ENCODE measurements at regions not wholly inside any gene's neighbourhood (a gene's known extent, or its start where the extent isn't known, plus 50 kb on each side); places are given as distances from the start of the nearest gene placed in this dataset.
"Not testable (repeated sequence)": the region's sequence is repeated elsewhere in the genome, so short reads cannot be mapped to it uniquely, and the experiment has no call there.

DNA sequence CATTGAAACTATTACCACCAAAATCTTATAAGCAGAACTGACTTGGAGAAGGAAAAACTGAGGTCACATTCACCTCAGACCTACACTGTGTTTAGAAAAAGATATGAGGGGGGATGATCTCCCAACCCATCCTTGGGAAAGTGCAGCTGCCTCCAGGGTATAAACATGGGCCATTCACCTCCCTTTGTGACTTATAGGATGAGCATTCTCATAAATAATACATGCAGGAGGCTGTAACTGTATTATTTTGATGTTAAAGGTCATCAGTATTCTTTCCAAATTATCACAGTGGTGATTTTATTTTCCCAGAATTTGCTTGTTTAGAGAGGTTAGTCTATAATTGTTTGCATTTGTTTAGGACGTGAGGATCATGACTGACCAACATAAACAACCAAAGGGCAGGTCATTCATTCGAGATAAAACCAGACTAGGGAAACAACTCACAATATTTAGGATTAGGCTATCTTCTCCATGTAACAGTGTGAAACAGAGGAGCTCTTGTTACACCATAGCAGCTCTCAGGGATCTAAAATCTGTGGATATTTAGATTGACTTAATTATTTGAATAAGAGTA lies 109.2 kb upstream of the NR5A2 start:
- no peak overlapping the region for H3K4me2 ChIP-seq (ENCODE audit: low read length)
- H3K4me1 ChIP-seq (ENCODE audit: control insufficient read depth, insufficient read depth, low read length): no peaks in the 10 kb centered on the region
- H3K9ac ChIP-seq (ENCODE audit: low read depth, low read length): no peak overlapping the region
- no peaks in the 10 kb centered on the region for H3K36me3 ChIP-seq (ENCODE audit: insufficient read depth, low read length)
- H3K4me3 ChIP-seq (ENCODE audit: low read length): no peak overlapping the region
- H3K27me3 ChIP-seq (ENCODE audit: control insufficient read depth, insufficient read depth, low read length): peaks cover 5% of the 10 kb centered on the region
- no peaks in the 10 kb centered on the region for H3K9me3 ChIP-seq (replicated peaks; ENCODE audit: low read length)

DNA sequence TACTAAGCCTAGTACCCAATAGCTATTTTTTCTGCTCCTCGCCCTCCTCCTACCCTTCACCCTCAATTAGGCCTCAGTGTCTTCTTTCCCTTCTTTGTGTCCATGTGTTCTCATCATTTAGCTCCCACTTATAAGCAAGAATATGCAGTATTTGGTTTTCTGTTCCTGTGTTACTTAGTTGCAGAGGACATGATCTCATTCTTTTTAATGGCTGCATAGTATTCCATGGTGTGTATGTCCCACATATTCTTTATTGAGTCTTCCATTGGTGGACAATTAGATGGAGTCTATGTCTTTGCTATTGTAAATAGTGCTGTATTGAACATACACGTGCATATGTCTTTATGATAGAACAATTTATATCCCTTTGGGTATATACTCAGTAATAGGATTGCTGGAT lies 106.9 kb upstream of the NR5A2 start:
- H3K4me3 ChIP-seq (ENCODE audit: low read length): no peak overlapping the region
- H3K9me3 ChIP-seq (replicated peaks; ENCODE audit: low read length): no peaks in the 10 kb centered on the region
- no peaks in the 10 kb centered on the region for H3K36me3 ChIP-seq (ENCODE audit: insufficient read depth, low read length)
- peaks cover 3% of the 10 kb centered on the region for H3K27me3 ChIP-seq (ENCODE audit: control insufficient read depth, insufficient read depth, low read length)
- no peaks in the 10 kb centered on the region for H3K4me1 ChIP-seq (ENCODE audit: control insufficient read depth, insufficient read depth, low read length)
- no peak overlapping the region for H3K9ac ChIP-seq (ENCODE audit: low read depth, low read length)
- H3K4me2 ChIP-seq (ENCODE audit: low read length): no peak overlapping the region

DNA sequence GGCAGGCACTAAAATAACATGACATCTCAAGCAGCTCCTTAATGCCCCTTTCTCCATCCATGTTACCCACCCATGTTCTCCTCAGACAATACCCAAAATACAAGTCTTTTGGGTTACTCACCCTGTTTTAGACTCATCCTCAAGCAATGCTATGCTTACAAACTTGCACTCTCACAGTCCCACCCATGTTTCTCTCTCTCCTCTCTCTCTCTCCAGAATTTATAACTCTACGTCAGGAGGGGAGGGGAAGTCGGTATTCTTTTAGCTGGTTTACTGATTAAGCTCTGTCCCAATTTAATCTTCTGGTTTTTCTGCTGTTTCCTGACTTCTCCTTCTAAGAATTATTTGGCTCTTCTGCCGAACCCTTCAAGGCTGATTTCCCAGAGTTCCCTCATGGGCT lies 98.0 kb upstream of the NR5A2 start:
- no peaks in the 10 kb centered on the region for H3K27me3 ChIP-seq (ENCODE audit: control insufficient read depth, insufficient read depth, low read length)
- H3K4me3 ChIP-seq (ENCODE audit: low read length): no peak overlapping the region

GRCh38 chr1:199930067-199930466 lies 97.4 kb upstream of the NR5A2 start:
- H3K27me3 ChIP-seq (ENCODE audit: control insufficient read depth, insufficient read depth, low read length); H3K9me3 ChIP-seq (replicated peaks; ENCODE audit: low read length); H3K36me3 ChIP-seq (ENCODE audit: insufficient read depth, low read length); H3K4me1 ChIP-seq (ENCODE audit: control insufficient read depth, insufficient read depth, low read length); H3K9ac ChIP-seq (ENCODE audit: low read depth, low read length); H3K4me3 ChIP-seq (ENCODE audit: low read length); H3K4me2 ChIP-seq (ENCODE audit: low read length): not testable (repeated sequence)

More for the DNA sequence above, 98.0 kb upstream of the NR5A2 start:
- Histone ChIP-seq H3K36me3 (ENCODE audit: insufficient read depth, low read length) (no peaks in the 10 kb centered on the region), H3K9ac (ENCODE audit: low read depth, low read length) (no peak overlapping the region), H3K9me3 (replicated peaks; ENCODE audit: low read length) (no peaks in the 10 kb centered on the region), H3K4me2 (ENCODE audit: low read length) (no peak overlapping the region), H3K4me1 (ENCODE audit: control insufficient read depth, insufficient read depth, low read length) (no peaks in the 10 kb centered on the region)

- H3K4me2 ChIP-seq (ENCODE audit: low read length): peak overlapping the region; percentile 46
- no peaks in the 10 kb centered on the region for H3K36me3 ChIP-seq (ENCODE audit: insufficient read depth, low read length)
- H3K9me3 ChIP-seq (replicated peaks; ENCODE audit: low read length): no peaks in the 10 kb centered on the region
- H3K9ac ChIP-seq (ENCODE audit: low read depth, low read length): no peak overlapping the region
- H3K4me3 ChIP-seq (ENCODE audit: low read length): peak overlapping the region; percentile 56
- no peaks in the 10 kb centered on the region for H3K4me1 ChIP-seq (ENCODE audit: control insufficient read depth, insufficient read depth, low read length)
- H3K27me3 ChIP-seq (ENCODE audit: control insufficient read depth, insufficient read depth, low read length): peaks cover 7% of the 10 kb centered on the region
These were observed 95.7 kb upstream of the NR5A2 start for GRCh38 chr1:199931666-199932377.

DNA sequence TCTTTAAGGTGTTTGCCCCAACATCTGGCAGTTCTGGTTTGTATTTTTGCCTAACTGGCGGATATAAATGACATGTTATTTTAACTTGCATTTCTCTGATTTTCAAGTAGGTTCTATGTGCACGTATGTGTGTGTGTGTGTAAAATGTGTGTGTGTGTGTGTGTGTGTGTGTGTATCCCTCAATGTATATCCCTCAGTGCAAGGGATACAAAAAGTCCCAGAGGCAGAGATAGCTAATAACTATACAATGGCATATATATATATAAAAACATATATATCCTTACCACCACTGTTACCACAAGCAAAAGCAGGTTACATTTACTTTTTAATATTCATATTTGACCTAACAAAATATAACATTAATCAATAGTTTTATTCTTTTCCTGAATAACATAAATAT lies 95.0 kb upstream of the NR5A2 start:
- Histone ChIP-seq H3K36me3 (ENCODE audit: insufficient read depth, low read length) (no peaks in the 10 kb centered on the region), H3K4me1 (ENCODE audit: control insufficient read depth, insufficient read depth, low read length) (no peaks in the 10 kb centered on the region), H3K9me3 (replicated peaks; ENCODE audit: low read length) (no peaks in the 10 kb centered on the region), H3K27me3 (ENCODE audit: control insufficient read depth, insufficient read depth, low read length) (peaks cover 7% of the 10 kb centered on the region), H3K9ac (ENCODE audit: low read depth, low read length) (no peak overlapping the region), H3K4me3 (ENCODE audit: low read length) (peak overlapping the region; percentile 56), H3K4me2 (ENCODE audit: low read length) (peak overlapping the region; percentile 46)

DNA sequence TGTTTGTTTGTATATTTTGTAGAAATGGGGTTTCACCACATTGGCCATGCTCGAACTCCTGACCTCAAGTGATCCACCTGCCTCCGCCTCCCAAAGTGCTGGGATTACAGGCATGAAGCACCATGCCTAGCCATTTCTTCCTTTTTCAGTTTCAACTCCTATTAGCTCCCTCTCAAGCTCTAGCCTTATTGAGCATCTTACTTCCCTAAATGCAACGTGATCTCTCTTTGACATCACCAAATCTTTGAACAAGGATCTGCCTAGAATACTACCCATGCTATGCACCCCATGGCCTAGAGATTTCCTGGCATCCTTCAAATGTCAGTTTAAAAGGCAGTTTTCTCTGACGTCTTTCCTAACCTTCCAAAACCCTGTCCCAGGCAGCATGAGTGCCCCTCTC lies 91.1 kb upstream of the NR5A2 start:
- H3K36me3 ChIP-seq (ENCODE audit: insufficient read depth, low read length): no peaks in the 10 kb centered on the region
- H3K4me2 ChIP-seq (ENCODE audit: low read length): no peak overlapping the region
- H3K4me1 ChIP-seq (ENCODE audit: control insufficient read depth, insufficient read depth, low read length): no peaks in the 10 kb centered on the region
- no peak overlapping the region for H3K4me3 ChIP-seq (ENCODE audit: low read length)
- H3K9me3 ChIP-seq (replicated peaks; ENCODE audit: low read length): no peaks in the 10 kb centered on the region
- peaks cover 15% of the 10 kb centered on the region for H3K27me3 ChIP-seq (ENCODE audit: control insufficient read depth, insufficient read depth, low read length)
- no peak overlapping the region for H3K9ac ChIP-seq (ENCODE audit: low read depth, low read length)

- Histone ChIP-seq H3K9me3 (replicated peaks; ENCODE audit: low read length) (no peaks in the 10 kb centered on the region), H3K4me3 (ENCODE audit: low read length) (no peak overlapping the region), H3K4me2 (ENCODE audit: low read length) (no peak overlapping the region), H3K27me3 (ENCODE audit: control insufficient read depth, insufficient read depth, low read length) (peaks cover 15% of the 10 kb centered on the region), H3K4me1 (ENCODE audit: control insufficient read depth, insufficient read depth, low read length) (no peaks in the 10 kb centered on the region), H3K9ac (ENCODE audit: low read depth, low read length) (no peak overlapping the region), H3K36me3 (ENCODE audit: insufficient read depth, low read length) (no peaks in the 10 kb centered on the region)
These were observed 90.3 kb upstream of the NR5A2 start for GRCh38 chr1:199937161-199937560.

DNA sequence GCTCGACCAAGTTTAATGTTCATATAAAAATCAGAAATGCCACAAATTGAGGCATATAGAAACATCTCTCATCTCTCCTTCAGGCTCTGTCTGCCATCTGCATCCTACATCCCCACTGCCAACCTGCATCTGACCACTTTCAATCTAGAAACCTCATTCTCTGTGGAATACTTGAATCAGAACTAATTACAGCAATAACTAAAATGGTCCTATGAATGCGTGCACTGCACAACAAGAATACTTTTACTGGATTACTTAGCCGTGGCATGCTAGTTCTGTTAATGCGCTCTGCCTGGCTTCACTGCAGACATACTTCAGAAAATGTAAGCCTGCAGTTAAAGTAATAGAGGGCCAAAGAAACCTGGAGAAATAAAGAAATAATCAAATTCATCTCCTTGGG lies 89.8 kb upstream of the NR5A2 start:
- Histone ChIP-seq H3K9me3 (replicated peaks; ENCODE audit: low read length) (no peaks in the 10 kb centered on the region), H3K4me1 (ENCODE audit: control insufficient read depth, insufficient read depth, low read length) (no peaks in the 10 kb centered on the region), H3K4me3 (ENCODE audit: low read length) (no peak overlapping the region), H3K9ac (ENCODE audit: low read depth, low read length) (no peak overlapping the region), H3K4me2 (ENCODE audit: low read length) (no peak overlapping the region), H3K27me3 (ENCODE audit: control insufficient read depth, insufficient read depth, low read length) (peaks cover 15% of the 10 kb centered on the region), H3K36me3 (ENCODE audit: insufficient read depth, low read length) (no peaks in the 10 kb centered on the region)

DNA sequence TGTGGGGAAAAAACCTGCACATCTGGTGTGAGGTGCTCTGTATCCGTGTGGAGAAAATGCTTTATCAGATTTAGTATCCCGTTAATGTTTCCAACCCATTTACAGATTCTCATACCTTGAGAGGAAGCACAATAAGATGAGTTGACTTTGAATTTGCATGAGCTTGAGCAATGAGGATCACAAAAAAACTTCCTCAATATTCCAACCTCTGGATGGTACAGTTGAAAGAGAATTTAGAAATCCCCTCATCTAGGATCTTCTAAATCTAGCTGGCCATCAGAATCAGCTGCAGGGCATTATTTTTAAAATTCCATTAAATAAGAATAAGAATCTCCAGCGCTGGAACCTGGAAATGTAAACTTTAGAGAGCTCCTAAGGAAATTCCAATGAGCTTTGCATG lies 82.5 kb upstream of the NR5A2 start:
- H3K4me3 ChIP-seq (ENCODE audit: low read length): no peak overlapping the region
- H3K36me3 ChIP-seq (ENCODE audit: insufficient read depth, low read length): no peaks in the 10 kb centered on the region
- no peak overlapping the region for H3K4me2 ChIP-seq (ENCODE audit: low read length)
- no peaks in the 10 kb centered on the region for H3K9me3 ChIP-seq (replicated peaks; ENCODE audit: low read length)
- no peaks in the 10 kb centered on the region for H3K4me1 ChIP-seq (ENCODE audit: control insufficient read depth, insufficient read depth, low read length)
- no peak overlapping the region for H3K9ac ChIP-seq (ENCODE audit: low read depth, low read length)
- H3K27me3 ChIP-seq (ENCODE audit: control insufficient read depth, insufficient read depth, low read length): peaks cover 11% of the 10 kb centered on the region

DNA sequence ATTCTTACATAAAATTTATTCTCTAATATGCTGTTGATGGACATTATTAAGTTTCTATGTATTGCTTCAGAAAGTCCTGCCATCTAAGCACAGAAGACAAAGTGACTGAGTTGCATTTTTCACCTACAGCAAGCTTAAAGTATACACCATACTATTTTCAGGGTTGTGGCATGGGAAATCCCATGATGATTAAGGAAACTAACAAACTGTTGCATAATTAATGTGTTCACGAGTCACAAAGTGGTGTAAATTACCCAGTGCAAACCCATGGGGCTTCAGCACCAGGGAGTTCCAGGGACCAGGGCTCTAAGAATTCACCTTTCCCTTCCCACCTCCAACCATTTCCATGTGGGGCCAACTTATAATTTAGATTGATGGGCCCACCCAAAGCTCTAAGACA lies 81.9 kb upstream of the NR5A2 start:
- Histone ChIP-seq H3K27me3 (ENCODE audit: control insufficient read depth, insufficient read depth, low read length) (peaks cover 11% of the 10 kb centered on the region), H3K4me3 (ENCODE audit: low read length) (no peak overlapping the region), H3K4me2 (ENCODE audit: low read length) (no peak overlapping the region), H3K36me3 (ENCODE audit: insufficient read depth, low read length) (no peaks in the 10 kb centered on the region), H3K4me1 (ENCODE audit: control insufficient read depth, insufficient read depth, low read length) (no peaks in the 10 kb centered on the region), H3K9me3 (replicated peaks; ENCODE audit: low read length) (no peaks in the 10 kb centered on the region), H3K9ac (ENCODE audit: low read depth, low read length) (no peak overlapping the region)

All from skeletal muscle satellite cell (primary cell).